Hepatocyte (in vitro differentiated cells): ENCODE measurements at regions not wholly inside any gene's neighbourhood (a gene's known extent, or its start where the extent isn't known, plus 50 kb on each side); places are given as distances from the start of the nearest gene placed in this dataset.

Experiments
- DNase-seq: peaks from one replicate; pipeline ENCODE4 v3.0.0-alpha.2; 2016; ENCODE audit warnings: low spot score
- H2AFZ ChIP-seq: fragments of 200-600 bp; sonication (generic); 2 replicates; pipeline ENCODE4 v1.6.0; 2016; ENCODE audit warnings: antibody characterized with exemption, mild to moderate bottlenecking
- H3K27ac ChIP-seq: fragments of 200-600 bp; sonication (generic); 2 replicates; pipeline ENCODE4 v1.5.1; 2016; ENCODE audit warnings: mild to moderate bottlenecking
- H3K27me3 ChIP-seq: fragments of 200-600 bp; sonication (generic); 2 replicates; pipeline ENCODE4 v1.6.1; 2016
- H3K36me3 ChIP-seq: fragments of 200-600 bp; sonication (generic); replicated peaks from 2 replicates; pipeline ENCODE4 v1.5.1; 2016; ENCODE audit warnings: low read depth; ENCODE audit not compliant: insufficient read depth
- H3K4me1 ChIP-seq: fragments of 200-600 bp; sonication (generic); 2 replicates; pipeline ENCODE4 v1.5.1; 2016; ENCODE audit warnings: mild to moderate bottlenecking, moderate library complexity; ENCODE audit not compliant: insufficient read depth
- H3K4me2 ChIP-seq: fragments of 200-600 bp; sonication (generic); 2 replicates; pipeline ENCODE4 v1.6.0; 2016
- H3K4me3 ChIP-seq: fragments of 200-600 bp; sonication (generic); 2 replicates; pipeline ENCODE4 v1.5.1; 2016; ENCODE audit warnings: mild to moderate bottlenecking
- H3K79me2 ChIP-seq: fragments of 200-600 bp; sonication (generic); 2 replicates; pipeline ENCODE4 v1.6.0; 2017; ENCODE audit warnings: mild to moderate bottlenecking
- H3K9me2 ChIP-seq: fragments of 200-600 bp; sonication (generic); replicated peaks from 2 replicates; pipeline ENCODE4 v1.6.0; 2017; ENCODE audit warnings: mild to moderate bottlenecking; ENCODE audit not compliant: insufficient read depth
- H3K9me3 ChIP-seq: fragments of 200-600 bp; sonication (generic); 2 replicates; pipeline ENCODE4 v1.5.1; 2016; ENCODE audit warnings: low read depth, mild to moderate bottlenecking
- H4K20me1 ChIP-seq: fragments of 200-600 bp; sonication (generic); 2 replicates; pipeline ENCODE4 v1.6.0; 2016; ENCODE audit warnings: mild to moderate bottlenecking; ENCODE audit not compliant: insufficient read depth, poor library complexity, severe bottlenecking
- EZH2 ChIP-seq: fragments of 200-600 bp; sonication (generic); IDR thresholded peaks from 2 replicates; pipeline ENCODE4 v1.6.1; 2016; ENCODE audit warnings: antibody characterized with exemption, mild to moderate bottlenecking, borderline replicate concordance
- EZH2phosphoT487 ChIP-seq: fragments of 200-600 bp; sonication (generic); IDR thresholded peaks from one replicate; pipeline ENCODE4 v1.6.1; 2018; ENCODE audit warnings: antibody characterized with exemption, mild to moderate bottlenecking, low read depth, moderate library complexity; ENCODE audit not compliant: unreplicated experiment, severe bottlenecking
- WGBS: methylation state at CpG from one replicate; pipeline ENCODE4 v1.1.6; 2016; ENCODE audit warnings: low lambda C conversion rate; ENCODE audit errors: missing lambda C conversion rate; 5-methylcytosine and 5-hydroxymethylcytosine counted together
- TF ChIP-seq, protein P1 (sequence below): fragments of 200-600 bp; sonication (generic); IDR thresholded peaks from 2 replicates; pipeline ENCODE4 v1.5.1; 2016; ENCODE audit warnings: antibody characterized with exemption, mild to moderate bottlenecking; ENCODE audit not compliant: poor library complexity

DNA sequence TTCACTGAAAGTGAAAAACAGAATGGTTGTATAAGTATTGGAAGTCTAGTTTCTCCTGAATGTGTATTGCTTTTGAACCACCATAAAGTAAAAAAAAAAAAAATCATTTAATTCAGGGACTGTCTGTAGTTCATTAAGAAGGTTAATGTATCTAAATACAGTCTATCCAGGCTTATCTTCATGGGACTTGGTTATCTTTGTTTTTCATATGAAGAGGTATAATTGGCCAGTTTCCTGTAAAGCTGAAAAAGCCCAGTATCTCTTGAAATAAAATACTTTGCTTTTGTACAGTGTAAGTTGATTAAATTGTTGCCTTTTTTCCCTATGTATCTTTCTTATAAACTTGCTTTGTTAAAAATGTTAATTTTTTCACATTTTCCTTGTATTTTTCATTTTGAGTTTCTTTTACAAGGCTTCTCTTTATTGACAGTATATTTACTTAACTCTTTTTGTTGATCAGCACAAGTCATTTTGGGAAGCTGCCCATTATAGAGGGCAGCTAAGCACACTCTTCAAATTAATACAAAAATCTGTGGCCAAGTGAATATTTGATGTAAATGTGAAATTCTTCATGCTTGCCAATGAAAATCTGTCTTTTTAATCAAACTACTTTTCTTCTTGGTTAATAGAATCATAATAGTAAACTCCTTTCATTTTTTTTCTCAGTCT lies 156.0 kb downstream of the TMTC3 start:
- Histone ChIP-seq H3K9me2 (no peaks in the 10 kb centered on the region), H3K79me2 (no peaks in the 10 kb centered on the region), H3K27me3 (no peaks in the 10 kb centered on the region), H3K9me3 (no peaks in the 10 kb centered on the region), H3K4me3 (no peak overlapping the region), H3K27ac (no peak overlapping the region), H3K4me2 (no peak overlapping the region), H4K20me1 (no peaks in the 10 kb centered on the region), H3K36me3 (no peaks in the 10 kb centered on the region), H2AFZ (no peak overlapping the region), H3K4me1 (no peaks in the 10 kb centered on the region)
- TF ChIP-seq EZH2 (no peak), EZH2phosphoT487 (no peak)
- TF ChIP-seq, protein P1, sequence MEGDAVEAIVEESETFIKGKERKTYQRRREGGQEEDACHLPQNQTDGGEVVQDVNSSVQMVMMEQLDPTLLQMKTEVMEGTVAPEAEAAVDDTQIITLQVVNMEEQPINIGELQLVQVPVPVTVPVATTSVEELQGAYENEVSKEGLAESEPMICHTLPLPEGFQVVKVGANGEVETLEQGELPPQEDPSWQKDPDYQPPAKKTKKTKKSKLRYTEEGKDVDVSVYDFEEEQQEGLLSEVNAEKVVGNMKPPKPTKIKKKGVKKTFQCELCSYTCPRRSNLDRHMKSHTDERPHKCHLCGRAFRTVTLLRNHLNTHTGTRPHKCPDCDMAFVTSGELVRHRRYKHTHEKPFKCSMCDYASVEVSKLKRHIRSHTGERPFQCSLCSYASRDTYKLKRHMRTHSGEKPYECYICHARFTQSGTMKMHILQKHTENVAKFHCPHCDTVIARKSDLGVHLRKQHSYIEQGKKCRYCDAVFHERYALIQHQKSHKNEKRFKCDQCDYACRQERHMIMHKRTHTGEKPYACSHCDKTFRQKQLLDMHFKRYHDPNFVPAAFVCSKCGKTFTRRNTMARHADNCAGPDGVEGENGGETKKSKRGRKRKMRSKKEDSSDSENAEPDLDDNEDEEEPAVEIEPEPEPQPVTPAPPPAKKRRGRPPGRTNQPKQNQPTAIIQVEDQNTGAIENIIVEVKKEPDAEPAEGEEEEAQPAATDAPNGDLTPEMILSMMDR, result no peak
- no peak for DNase-seq

DNA sequence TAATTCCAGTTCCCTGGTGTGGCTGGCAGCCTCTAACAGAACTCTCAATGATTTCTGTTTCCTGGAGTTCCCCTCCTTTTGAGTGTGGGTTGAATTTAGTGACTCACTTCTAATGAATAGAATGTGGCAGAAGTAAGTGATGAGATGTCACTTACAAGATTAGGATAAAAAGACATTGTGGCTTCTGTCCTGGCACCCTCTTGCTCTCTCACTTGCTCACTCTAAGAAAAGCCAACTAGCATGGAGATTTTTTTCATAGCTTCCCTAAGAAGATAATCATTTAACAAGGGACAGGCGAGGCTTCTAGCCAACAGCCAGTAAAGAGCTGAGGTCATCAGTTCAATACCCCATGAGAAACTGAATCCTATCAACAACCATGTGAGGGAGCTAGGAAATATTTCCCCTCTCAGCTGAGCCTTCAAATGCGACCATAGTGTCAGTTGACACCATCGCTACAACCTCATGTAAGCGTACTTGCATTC lies 156.7 kb downstream of the TMTC3 start:
- Histone ChIP-seq H3K4me3 (no peak overlapping the region), H3K4me2 (no peak overlapping the region), H3K9me3 (no peaks in the 10 kb centered on the region), H4K20me1 (no peaks in the 10 kb centered on the region), H3K9me2 (no peaks in the 10 kb centered on the region), H3K36me3 (no peaks in the 10 kb centered on the region), H3K4me1 (no peaks in the 10 kb centered on the region), H2AFZ (no peak overlapping the region), H3K27me3 (no peaks in the 10 kb centered on the region), H3K27ac (no peak overlapping the region), H3K79me2 (no peaks in the 10 kb centered on the region)
- 75% methylated on average over 4 of the region's 4 CpGs for WGBS
- DNase-seq, result no peak
- TF ChIP-seq EZH2, result no peak
- TF ChIP-seq EZH2phosphoT487, result no peak
- TF ChIP-seq, protein P1, result no peak

DNA sequence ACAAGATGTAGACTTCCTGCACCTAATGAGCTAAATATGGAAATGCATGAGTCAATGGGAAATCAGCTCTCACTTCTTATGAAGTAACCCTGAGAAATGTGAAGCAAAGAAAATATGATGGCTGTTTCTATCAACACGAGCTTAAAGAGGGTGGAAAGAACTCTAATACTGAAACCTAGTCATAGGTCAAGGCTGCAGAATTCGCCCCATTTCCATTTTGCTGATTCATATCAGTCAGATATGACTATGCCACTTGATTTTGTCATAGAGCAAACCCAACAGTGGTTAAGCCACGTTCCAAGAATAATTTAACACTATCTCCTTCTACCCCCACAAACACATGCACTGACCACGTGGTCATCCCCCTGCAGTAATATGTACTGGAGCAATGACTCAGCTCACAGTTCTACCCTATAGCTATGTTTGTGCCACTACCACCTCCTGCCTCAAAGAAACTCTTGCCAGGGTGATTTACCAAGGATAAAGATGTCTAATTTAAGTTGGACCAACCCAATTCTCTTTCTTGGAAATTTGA lies 157.5 kb downstream of the TMTC3 start:
- no peaks in the 10 kb centered on the region for H3K79me2 ChIP-seq
- H3K4me1 ChIP-seq, result no peaks in the 10 kb centered on the region
- DNase-seq, result peak; percentile 3
- no peaks in the 10 kb centered on the region for H3K27me3 ChIP-seq
- 83% methylated on average over 4 of the region's 4 CpGs for WGBS
- H2AFZ ChIP-seq, result no peak overlapping the region
- no peak for TF ChIP-seq EZH2phosphoT487
- TF ChIP-seq, protein P1, result no peak
- no peak for TF ChIP-seq EZH2
- no peaks in the 10 kb centered on the region for H3K9me3 ChIP-seq
- no peaks in the 10 kb centered on the region for H4K20me1 ChIP-seq
- no peak overlapping the region for H3K27ac ChIP-seq
- no peak overlapping the region for H3K4me3 ChIP-seq
- no peaks in the 10 kb centered on the region for H3K9me2 ChIP-seq
- H3K36me3 ChIP-seq, result no peaks in the 10 kb centered on the region
- no peak overlapping the region for H3K4me2 ChIP-seq

DNA sequence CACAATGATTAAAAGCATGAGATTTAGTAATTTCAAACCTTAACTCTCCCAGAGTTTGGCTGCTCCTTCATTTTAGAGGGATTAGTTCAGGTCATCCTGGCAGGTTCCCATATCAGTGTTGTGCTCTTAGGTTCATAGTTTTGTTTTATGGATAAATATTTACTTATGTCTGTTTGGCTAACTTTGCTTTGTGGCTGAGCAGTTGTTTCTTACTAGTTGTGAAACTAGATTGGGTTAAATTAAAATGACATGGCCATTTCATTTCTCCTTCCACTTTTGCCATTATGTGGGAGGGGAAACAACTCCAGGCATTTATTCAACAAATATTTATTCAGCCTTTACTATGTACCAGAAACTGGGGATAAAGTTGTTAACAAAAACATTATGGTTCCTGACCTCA lies 158.8 kb downstream of the TMTC3 start:
- H3K9me3 ChIP-seq, result no peaks in the 10 kb centered on the region
- TF ChIP-seq, protein P1, result no peak
- TF ChIP-seq EZH2, result no peak
- TF ChIP-seq EZH2phosphoT487, result no peak
- H3K4me2 ChIP-seq, result no peak overlapping the region
- H3K27me3 ChIP-seq, result no peaks in the 10 kb centered on the region
- H4K20me1 ChIP-seq, result no peaks in the 10 kb centered on the region
- no peaks in the 10 kb centered on the region for H3K9me2 ChIP-seq
- H3K79me2 ChIP-seq, result no peaks in the 10 kb centered on the region
- no peak for DNase-seq
- no peak overlapping the region for H3K27ac ChIP-seq
- H2AFZ ChIP-seq, result no peak overlapping the region
- no peak overlapping the region for H3K4me3 ChIP-seq
- H3K4me1 ChIP-seq, result peaks cover 5% of the 10 kb centered on the region
- no peaks in the 10 kb centered on the region for H3K36me3 ChIP-seq
